ENCODE measurements at regions not wholly inside any gene's neighbourhood (a gene's known extent, or its start where the extent isn't known, plus 50 kb on each side); places are given as distances from the start of the nearest gene placed in this dataset.

GRCh38 chr12:30320561-30320960 lies 375.1 kb downstream of the IPO8 start:
- TF ChIP-seq CTCF (IDR thresholded peaks at IDR 0.05; ENCODE audit: low read depth, low read length), result no peak
- no peak for DNase-seq (ENCODE audit: low read depth, low spot score)
- in situ Hi-C loops (cut with HindIII; ENCODE audit: low sequenced_read_pairs), result no loop called here
- no peak overlapping the region for H3K4me3 ChIP-seq (ENCODE audit: low read depth, low read length)

GRCh38 chr12:30314506-30315100 lies 381.1 kb downstream of the IPO8 start:
- DNase-seq (ENCODE audit: low read depth, low spot score), result no peak
- no peak overlapping the region for H3K4me3 ChIP-seq (ENCODE audit: low read depth, low read length)
- TF ChIP-seq CTCF (IDR thresholded peaks at IDR 0.05; ENCODE audit: low read depth, low read length), result no peak
- in situ Hi-C loops (cut with HindIII; ENCODE audit: low sequenced_read_pairs), result no loop called here

GRCh38 chr12:30308010-30308717 lies 387.5 kb downstream of the IPO8 start:
- TF ChIP-seq CTCF (IDR thresholded peaks at IDR 0.05; ENCODE audit: low read depth, low read length), result no peak
- DNase-seq (ENCODE audit: low read depth, low spot score), result no peak
- in situ Hi-C loops (cut with HindIII; ENCODE audit: low sequenced_read_pairs), result no loop called here

GRCh38 chr12:30304528-30304927 lies 391.1 kb downstream of the IPO8 start:
- in situ Hi-C loops (cut with HindIII; ENCODE audit: low sequenced_read_pairs), result no loop called here
- TF ChIP-seq CTCF (IDR thresholded peaks at IDR 0.05; ENCODE audit: low read depth, low read length), result no peak
- no peak for DNase-seq (ENCODE audit: low read depth, low spot score)
- no peak overlapping the region for H3K4me3 ChIP-seq (ENCODE audit: low read depth, low read length)

More at GRCh38 chr12:30308010-30308717, 387.5 kb downstream of the IPO8 start:
- no peak overlapping the region for H3K4me3 ChIP-seq (ENCODE audit: low read depth, low read length)

GRCh38 chr12:30301291-30301690 lies 394.4 kb downstream of the IPO8 start:
- in situ Hi-C loops (cut with HindIII; ENCODE audit: low sequenced_read_pairs), result no loop called here
- H3K4me3 ChIP-seq (ENCODE audit: low read depth, low read length), result no peak overlapping the region
- DNase-seq (ENCODE audit: low read depth, low spot score), result no peak
- no peak for TF ChIP-seq CTCF (IDR thresholded peaks at IDR 0.05; ENCODE audit: low read depth, low read length)

- H3K4me3 ChIP-seq (ENCODE audit: low read depth, low read length), result no peak overlapping the region
- TF ChIP-seq CTCF (IDR thresholded peaks at IDR 0.05; ENCODE audit: low read depth, low read length), result no peak
- in situ Hi-C loops (cut with HindIII; ENCODE audit: low sequenced_read_pairs), result no loop called here
- no peak for DNase-seq (ENCODE audit: low read depth, low spot score)
Measured at GRCh38 chr12:30296486-30296885, 399.2 kb downstream of the IPO8 start.
